CD4-positive, alpha-beta T cell treated with Interleukin-6 for 4 hours (primary cell): ENCODE measurements at regions not wholly inside any gene's neighbourhood (a gene's known extent, or its start where the extent isn't known, plus 50 kb on each side); places are given as distances from the start of the nearest gene placed in this dataset.

ENCODE experiments used
- DNase-seq: peaks from one replicate; pipeline ENCODE4 v3.0.0-alpha.2; 2020; ENCODE audit warnings: mixed read lengths

DNA sequence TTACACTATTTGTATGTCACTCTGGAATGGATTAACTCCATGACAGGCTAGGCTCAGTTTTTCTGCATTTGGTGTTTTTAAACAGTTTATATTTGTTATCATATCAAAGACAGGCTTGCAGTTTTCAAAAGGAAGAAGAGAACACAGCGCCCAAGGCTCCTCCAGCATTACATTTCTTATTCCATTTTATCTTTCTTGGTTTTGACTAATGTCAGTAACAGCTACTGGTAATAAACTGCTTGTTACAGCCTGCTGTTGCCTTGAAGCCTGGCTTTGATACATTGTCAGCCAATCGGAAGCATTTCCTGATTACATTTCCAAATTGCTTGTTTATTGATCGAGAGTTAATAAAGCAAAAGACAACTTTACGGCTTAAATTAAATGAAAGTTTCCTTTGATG lies 166.0 kb upstream of the MDFIC start:
- DNase-seq, result no peak

DNA sequence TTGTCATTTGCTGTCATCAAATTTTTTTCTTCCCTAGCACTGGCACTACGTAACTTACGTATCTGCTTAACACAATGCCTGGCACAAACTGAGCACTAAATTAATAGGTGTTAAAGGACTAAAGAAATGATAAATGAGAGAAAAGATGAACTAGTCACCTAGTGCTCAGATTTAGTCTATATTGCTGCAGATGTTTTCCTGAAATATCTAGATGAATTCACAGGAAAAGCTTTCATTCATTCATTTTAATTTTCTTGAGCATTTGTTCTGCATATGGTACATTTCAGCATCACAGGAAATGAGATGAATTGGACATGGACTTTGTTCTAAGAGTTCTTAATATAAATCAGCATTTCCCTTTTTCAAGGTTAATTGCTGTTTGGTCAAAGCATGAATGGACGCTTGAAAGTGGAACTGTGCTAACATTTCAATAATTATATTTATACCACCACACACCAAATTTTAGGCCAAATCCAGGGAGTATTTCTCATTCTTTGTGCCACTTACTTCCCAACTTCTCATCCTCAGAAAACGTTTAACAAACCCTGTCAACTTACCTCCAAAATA lies 163.2 kb upstream of the MDFIC start:
- no peak for DNase-seq

DNA sequence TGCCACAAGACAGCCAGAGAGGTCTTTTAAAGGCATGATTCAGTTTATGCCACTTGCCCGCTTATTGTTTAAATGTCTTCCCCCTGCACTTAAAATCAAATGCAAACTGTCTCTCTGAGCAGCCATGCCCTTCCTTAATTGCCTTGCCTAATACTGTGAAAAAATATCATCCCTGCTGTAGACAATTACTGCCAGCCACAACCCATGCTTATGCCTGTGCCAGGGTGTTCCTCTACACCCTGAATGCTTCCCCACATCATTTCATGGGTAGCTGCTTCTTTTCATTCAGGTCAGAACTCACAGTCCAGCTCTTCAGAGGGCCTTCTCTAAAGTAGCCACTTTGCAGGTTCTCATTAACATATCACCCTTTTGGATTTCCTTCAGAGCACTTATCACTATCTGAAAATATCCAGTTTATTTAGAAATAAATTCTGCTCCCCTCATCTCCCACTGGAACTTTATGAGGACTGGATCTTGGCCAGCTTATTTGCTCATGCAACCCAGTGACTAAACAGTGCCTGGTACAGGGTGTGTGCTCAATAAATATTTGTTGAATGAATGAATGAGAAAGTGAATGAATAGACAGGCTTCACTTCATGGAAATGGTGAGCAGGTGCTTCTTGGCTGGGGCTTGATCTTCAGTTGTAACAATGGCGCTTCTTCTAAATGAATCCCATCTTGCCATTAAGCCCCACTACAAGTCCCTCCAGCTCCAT lies 162.4 kb upstream of the MDFIC start:
- no peak for DNase-seq

GRCh38 chr7:114760477-114760876 lies 161.4 kb upstream of the MDFIC start:
- no peak for DNase-seq

- no peak for DNase-seq
Measured at GRCh38 chr7:114761973-114762372, 159.9 kb upstream of the MDFIC start.

DNA sequence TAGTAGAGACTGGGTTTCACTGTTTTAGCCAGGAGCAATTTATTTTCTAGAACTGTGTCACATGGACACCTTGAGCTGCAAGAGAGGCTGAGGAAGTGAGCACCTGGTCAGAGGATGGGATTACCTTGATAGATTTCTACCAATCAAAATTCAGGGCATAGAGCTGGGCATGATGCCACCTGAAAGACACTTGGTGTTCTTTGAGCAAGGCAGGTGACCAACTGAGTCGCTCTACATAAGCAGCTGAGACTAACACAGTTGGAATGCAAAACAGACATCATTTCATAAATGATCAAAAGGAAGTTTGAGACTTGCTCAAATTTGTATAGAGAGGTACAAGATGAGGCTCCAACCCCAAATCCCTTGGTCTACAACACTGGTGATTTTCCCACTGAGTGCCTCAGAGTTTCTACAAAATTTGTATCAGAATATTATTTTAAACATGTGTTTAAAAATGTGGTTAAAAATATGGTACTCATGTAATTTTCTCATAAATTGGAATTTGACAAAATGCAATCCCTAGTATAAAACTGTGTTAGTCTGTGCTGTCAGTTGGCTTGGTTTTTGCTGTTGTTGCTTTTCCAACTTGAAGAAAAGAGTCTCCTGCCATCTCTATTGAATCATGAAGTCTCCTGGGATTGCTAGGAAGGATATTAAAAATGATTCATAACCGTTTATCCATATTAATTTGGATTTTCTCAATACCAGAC lies 156.4 kb upstream of the MDFIC start:
- DNase-seq, result no peak

DNA sequence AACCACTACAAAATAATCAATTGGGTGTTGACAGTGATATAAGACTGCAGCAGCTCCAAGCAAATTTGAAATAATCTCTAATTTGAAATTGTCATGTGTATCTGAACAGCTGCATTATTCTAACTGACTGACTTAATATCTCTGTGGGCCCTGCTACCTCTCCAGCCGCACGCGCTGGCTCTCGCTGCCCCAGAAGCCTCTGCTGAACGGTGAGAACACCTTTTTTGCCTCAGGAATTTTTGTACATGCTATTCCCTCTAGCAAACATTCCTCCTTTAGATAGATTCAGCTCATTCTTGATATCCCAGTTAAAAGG lies 155.9 kb upstream of the MDFIC start:
- no peak for DNase-seq

GRCh38 chr7:114777288-114777687 lies 144.6 kb upstream of the MDFIC start:
- DNase-seq, result no peak

- DNase-seq, result no peak
Measured at GRCh38 chr7:114783508-114783907, 138.4 kb upstream of the MDFIC start.

DNA sequence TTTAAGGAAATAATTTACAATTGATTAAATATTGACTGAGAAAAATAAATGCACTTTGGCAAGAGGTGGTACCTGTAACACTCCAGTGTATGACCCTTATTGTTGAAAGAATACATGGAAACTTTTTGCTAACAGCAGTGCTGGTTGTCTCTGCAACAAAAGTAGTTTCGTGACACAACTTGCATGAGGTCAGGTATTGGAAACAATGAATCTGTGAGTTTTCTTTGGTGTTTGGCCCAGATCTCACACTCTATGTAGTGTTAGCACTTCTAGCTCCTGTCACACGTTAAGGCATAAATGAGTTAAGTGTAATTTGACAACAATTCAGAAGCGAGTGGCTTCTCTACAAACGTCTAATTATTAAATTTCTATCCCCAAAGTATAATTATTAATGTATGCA lies 137.7 kb upstream of the MDFIC start:
- DNase-seq, result no peak

- DNase-seq, result no peak
Measured at GRCh38 chr7:114784746-114785145, 137.1 kb upstream of the MDFIC start.

- DNase-seq, result no peak
Measured at GRCh38 chr7:114785496-114785895, 136.4 kb upstream of the MDFIC start.

DNA sequence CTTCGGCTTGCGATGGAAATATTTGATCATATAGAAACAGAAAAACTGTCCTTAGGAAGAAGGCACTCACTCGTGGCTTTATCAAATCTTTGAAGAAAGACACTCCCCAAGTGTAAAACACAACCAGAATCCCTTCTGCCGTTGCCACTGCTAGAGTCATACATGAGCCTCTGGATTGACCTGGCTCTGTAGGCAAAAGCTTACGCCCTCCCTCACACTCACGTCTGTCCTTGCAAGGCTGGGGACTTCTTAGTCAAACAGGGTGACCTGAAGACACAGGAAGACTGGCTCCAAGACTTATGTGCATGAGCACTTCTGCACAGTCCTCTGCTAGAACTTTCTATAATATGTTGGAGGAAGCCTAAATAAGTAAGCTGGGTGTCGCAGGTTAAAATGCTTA lies 135.4 kb upstream of the MDFIC start:
- DNase-seq, result no peak

DNA sequence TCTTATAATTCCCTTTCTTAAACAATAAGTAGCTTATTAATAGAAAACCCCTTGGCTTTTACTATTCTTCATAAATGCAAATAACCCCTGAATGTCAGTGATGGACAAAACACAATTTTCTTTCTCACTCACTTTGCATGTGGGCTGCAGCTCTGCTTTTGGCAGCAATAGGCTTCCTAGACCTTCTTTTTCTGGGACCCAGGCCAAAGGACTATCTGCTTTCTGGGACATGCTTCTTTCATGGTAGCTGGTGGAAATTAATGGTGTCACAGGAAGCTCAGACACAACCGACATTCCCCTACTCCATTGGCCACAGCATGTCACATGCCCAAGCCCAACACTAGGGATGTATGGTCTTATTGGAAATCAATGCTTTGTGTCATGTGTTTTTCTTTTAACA lies 134.3 kb upstream of the MDFIC start:
- DNase-seq, result no peak

GRCh38 chr7:114788706-114789105 lies 133.2 kb upstream of the MDFIC start:
- DNase-seq, result no peak

GRCh38 chr7:114789161-114789560 lies 132.7 kb upstream of the MDFIC start:
- DNase-seq, result no peak

GRCh38 chr7:114789871-114790311 lies 132.0 kb upstream of the MDFIC start:
- DNase-seq, result no peak

GRCh38 chr7:114790521-114790920 lies 131.4 kb upstream of the MDFIC start:
- DNase-seq, result no peak

GRCh38 chr7:114791771-114792170 lies 130.1 kb upstream of the MDFIC start:
- no peak for DNase-seq

DNA sequence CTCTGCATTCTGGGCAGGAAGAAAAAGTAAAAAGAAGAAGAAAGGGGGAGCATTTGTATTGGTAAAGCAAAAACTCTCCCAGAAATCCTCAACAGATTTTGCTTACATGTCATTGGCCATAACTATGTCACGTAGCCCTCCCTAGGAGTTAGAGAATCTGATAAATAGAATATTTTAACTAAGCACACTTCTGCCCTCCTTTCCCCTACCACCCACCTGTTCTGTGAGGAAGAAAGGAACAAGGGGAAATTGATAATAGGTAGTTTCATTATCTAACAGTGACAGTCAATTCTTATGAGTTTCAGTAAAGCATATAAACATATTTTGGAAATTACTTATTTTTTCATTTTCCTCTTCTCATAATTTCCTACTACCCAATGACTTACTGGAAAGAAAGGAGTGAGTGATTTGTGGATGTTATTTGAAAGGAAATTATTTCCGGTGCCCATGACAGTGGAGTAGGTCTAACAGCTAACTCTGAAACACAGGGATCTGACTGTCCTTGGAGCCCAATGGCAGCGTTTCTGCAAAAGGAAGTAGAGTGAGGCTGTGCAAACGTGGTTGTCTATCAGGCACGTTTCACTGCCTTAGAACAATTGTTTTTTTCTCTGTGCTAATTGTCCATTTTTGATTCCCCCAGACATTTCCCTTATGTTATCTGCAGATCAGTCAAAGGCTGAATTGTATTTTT lies 128.6 kb upstream of the MDFIC start:
- DNase-seq, result no peak

GRCh38 chr7:114795475-114795874 lies 126.4 kb upstream of the MDFIC start:
- DNase-seq, result no peak

DNA sequence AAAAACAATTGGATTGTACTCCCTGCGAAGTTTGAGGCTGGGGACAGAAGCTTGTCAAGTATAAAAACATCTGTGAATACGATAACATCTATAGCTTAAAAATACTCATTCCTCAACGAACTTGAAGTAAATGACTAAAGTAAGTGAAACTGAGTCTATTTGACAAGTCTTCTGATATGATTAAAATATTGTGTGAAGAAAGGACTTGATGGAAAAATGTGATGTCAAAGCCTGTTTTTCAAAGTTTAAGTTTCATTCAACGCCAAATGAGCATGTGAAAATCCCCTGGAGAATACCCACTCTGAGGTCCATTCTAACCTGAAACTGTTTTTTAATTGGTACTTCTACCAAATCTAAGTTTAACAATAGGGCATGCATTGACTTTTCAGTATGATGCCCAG lies 122.3 kb upstream of the MDFIC start:
- no peak for DNase-seq

- DNase-seq, result no peak
Measured at GRCh38 chr7:114802632-114803031, 119.3 kb upstream of the MDFIC start.

DNA sequence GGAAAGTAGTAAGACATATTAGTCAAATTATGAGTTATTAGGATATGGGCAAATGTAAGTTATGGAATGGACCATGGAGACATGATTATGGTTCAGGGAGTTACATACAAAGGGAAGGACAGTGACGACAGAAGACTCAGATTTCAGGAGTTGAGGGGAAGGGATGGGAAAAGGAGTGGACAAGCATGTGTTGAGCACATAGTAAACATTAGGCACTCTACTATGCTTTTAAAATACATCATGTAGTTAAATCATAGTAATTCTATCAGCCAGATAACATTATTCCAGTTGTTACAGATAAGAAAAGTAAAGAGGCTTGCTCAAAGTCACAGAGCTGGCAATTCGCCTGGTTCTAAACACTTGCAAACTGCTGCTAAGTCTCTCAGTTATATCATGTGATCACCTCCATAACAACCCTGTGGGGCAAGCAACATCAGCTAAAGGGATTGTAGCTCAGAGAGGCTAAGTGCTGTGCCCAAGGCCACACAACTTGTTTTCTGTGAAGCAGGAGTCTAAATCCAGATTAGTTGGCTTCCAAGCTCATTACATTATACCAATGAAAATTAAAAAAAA lies 115.2 kb upstream of the MDFIC start:
- DNase-seq, result no peak
